BJ (cell line): ENCODE measurements at regions not wholly inside any gene's neighbourhood (a gene's known extent, or its start where the extent isn't known, plus 50 kb on each side); places are given as distances from the start of the nearest gene placed in this dataset.

Source experiments
- CTCF ChIA-PET: fragments of 350-600 bp; formaldehyde crosslinking; extraction: SDS; loops from one replicate; lab custom pipeline; 2021; ENCODE audit warnings: antibody characterized with exemption, inconsistent platforms; lab: Yijun Ruan, JAX
- POLR2A ChIA-PET: fragments of 300-600 bp; sonication (Branson Sonifier 250); formaldehyde crosslinking; extraction: SDS; loops from one replicate; lab custom pipeline; 2021; ENCODE audit warnings: antibody characterized with exemption; lab: Charles Lee
- DNase-seq: peaks from one replicate; pipeline ENCODE4 v3.0.0-alpha.2; 2011; ENCODE audit warnings: low read depth
- H3K27me3 ChIP-seq: 2 replicates; pipeline ENCODE4 v1.6.0; 2011; ENCODE audit warnings: low read length; ENCODE audit not compliant: control insufficient read depth, insufficient read depth
- H3K36me3 ChIP-seq: 2 replicates; pipeline ENCODE4 v1.5.1; 2011; ENCODE audit warnings: low read length; ENCODE audit not compliant: control insufficient read depth, insufficient read depth
- H3K4me3 ChIP-seq: 2 replicates; pipeline ENCODE4 v1.5.1; 2011; ENCODE audit warnings: low read depth, mild to moderate bottlenecking, control low read depth, low read length
- TF ChIP-seq, protein P1 (sequence below): IDR thresholded peaks from 2 replicates; pipeline ENCODE4 v1.5.1; 2011; ENCODE audit warnings: low read depth, mild to moderate bottlenecking, control low read depth, inconsistent platforms, low read length, moderate library complexity; ENCODE audit not compliant: insufficient read depth

- CTCF ChIA-PET, result interaction anchor here (0.7 kb wide), 1 partner anchor 35 kb away, joined by 5 read pairs; no protein-coding TSS in a partner anchor
- H3K27me3 ChIP-seq, result no peaks in the 10 kb centered on the region
- no peaks in the 10 kb centered on the region for H3K36me3 ChIP-seq
- no peak overlapping the region for H3K4me3 ChIP-seq
- TF ChIP-seq, protein P1, sequence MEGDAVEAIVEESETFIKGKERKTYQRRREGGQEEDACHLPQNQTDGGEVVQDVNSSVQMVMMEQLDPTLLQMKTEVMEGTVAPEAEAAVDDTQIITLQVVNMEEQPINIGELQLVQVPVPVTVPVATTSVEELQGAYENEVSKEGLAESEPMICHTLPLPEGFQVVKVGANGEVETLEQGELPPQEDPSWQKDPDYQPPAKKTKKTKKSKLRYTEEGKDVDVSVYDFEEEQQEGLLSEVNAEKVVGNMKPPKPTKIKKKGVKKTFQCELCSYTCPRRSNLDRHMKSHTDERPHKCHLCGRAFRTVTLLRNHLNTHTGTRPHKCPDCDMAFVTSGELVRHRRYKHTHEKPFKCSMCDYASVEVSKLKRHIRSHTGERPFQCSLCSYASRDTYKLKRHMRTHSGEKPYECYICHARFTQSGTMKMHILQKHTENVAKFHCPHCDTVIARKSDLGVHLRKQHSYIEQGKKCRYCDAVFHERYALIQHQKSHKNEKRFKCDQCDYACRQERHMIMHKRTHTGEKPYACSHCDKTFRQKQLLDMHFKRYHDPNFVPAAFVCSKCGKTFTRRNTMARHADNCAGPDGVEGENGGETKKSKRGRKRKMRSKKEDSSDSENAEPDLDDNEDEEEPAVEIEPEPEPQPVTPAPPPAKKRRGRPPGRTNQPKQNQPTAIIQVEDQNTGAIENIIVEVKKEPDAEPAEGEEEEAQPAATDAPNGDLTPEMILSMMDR, result no peak
- no peak for DNase-seq
- POLR2A ChIA-PET, result no interaction called here
Observed at GRCh38 chr5:85931220-85931619, 686.5 kb upstream of the COX7C start.

GRCh38 chr5:85938201-85938600 lies 679.5 kb upstream of the COX7C start:
- Histone ChIP-seq H3K27me3 (no peaks in the 10 kb centered on the region), H3K36me3 (no peaks in the 10 kb centered on the region), H3K4me3 (no peak overlapping the region)
- CTCF ChIA-PET, result no interaction called here
- no peak for DNase-seq
- POLR2A ChIA-PET, result no interaction called here
- TF ChIP-seq, protein P1, result no peak

GRCh38 chr5:85951707-85952210 lies 666.0 kb upstream of the COX7C start:
- CTCF ChIA-PET, result no interaction called here
- Histone ChIP-seq H3K4me3 (no peak overlapping the region), H3K27me3 (no peaks in the 10 kb centered on the region), H3K36me3 (no peaks in the 10 kb centered on the region)
- DNase-seq, result no peak
- POLR2A ChIA-PET, result no interaction called here
- TF ChIP-seq, protein P1, result no peak

DNA sequence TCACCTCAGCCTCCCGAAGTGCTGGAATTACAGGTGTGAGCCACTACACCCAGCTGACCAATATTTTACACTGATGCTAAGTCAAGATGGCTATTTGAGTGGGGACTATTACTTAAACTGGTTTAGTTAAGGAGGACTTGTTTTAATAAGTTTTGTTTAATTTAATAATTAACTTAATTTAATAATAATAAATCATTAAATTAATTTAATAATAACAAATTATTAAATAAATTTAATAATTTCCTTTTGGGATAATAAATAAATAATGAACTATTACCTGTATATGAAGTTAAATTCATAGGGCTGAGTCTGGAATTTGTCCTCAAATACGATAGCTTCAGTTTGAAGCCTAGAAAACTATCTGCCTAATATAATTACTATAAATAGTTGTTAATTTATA lies 665.1 kb upstream of the COX7C start:
- H3K36me3 ChIP-seq, result no peaks in the 10 kb centered on the region
- ChIA-PET POLR2A (no interaction called here), CTCF (no interaction called here)
- H3K4me3 ChIP-seq, result no peak overlapping the region
- no peaks in the 10 kb centered on the region for H3K27me3 ChIP-seq
- TF ChIP-seq, protein P1, result no peak
- no peak for DNase-seq

- ChIA-PET POLR2A (no interaction called here), CTCF (no interaction called here)
- Histone ChIP-seq H3K27me3 (no peaks in the 10 kb centered on the region), H3K4me3 (no peak overlapping the region), H3K36me3 (no peaks in the 10 kb centered on the region)
- no peak for DNase-seq
- TF ChIP-seq, protein P1, result no peak
Observed at GRCh38 chr5:85967681-85968080, 650.1 kb upstream of the COX7C start.
